ENCODE measurements at regions not wholly inside any gene's neighbourhood (a gene's known extent, or its start where the extent isn't known, plus 50 kb on each side); places are given as distances from the start of the nearest gene placed in this dataset.

DNA sequence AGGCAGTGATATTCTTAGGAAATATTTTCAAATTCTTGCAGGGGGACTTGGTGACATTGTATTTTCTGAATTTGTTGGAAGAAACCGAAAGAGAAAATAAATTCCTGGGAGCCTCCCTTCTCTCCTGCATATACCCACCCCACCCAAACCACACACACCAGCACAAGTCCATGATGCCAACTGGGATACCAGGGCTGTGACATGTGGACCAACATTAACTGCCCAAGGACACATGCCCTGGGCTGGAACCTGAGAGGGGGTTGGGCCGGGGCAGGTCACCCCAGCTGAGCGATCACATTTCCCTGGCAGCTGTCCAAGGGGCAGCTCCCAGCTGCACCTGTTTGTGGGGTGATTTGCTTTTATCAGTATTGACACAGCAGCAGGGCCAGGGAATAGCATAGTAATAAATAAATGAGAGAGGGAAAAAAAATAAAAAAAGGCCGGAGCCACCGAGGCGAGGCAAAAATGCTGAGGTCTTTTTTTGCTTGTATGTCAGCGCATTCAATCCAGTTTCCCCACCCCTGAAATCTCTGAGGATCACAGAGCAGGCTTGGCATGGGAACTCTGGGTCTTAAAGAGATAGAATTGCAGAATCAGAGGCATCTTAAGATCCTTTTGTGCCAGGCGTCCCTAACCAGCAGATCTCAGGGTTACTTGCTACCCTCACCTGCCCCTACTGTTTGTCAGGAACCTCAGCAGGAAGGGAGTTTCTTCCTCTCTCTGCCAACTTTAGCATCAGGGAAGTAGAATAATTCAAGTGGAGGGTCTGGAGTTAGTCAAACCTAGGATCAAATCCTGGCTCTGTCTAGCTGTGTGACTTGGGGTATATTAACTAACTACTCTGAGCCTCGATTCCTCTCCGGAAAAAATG is 66.5 kb upstream of the PIM1 start:
- Histone ChIP-seq H3K27me3 (replicated peaks) (no peaks in the 10 kb centered on the region), H3K36me3 (replicated peaks) (no peaks in the 10 kb centered on the region), H3K27ac (peak overlapping the region; percentile 34), H3K4me3 (ENCODE audit: low read depth, low read length) (peak overlapping the region; percentile 52)
- in situ Hi-C loops (cut with HindIII; ENCODE audit: low pct_ligation_motif_present, low sequenced_read_pairs) = no loop called here
- no peak for DNase-seq
- TF ChIP-seq, protein P1, sequence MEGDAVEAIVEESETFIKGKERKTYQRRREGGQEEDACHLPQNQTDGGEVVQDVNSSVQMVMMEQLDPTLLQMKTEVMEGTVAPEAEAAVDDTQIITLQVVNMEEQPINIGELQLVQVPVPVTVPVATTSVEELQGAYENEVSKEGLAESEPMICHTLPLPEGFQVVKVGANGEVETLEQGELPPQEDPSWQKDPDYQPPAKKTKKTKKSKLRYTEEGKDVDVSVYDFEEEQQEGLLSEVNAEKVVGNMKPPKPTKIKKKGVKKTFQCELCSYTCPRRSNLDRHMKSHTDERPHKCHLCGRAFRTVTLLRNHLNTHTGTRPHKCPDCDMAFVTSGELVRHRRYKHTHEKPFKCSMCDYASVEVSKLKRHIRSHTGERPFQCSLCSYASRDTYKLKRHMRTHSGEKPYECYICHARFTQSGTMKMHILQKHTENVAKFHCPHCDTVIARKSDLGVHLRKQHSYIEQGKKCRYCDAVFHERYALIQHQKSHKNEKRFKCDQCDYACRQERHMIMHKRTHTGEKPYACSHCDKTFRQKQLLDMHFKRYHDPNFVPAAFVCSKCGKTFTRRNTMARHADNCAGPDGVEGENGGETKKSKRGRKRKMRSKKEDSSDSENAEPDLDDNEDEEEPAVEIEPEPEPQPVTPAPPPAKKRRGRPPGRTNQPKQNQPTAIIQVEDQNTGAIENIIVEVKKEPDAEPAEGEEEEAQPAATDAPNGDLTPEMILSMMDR (IDR thresholded peaks at IDR 0.05; ENCODE audit: low read depth, low read length, missing control alignments) = no peak

DNA sequence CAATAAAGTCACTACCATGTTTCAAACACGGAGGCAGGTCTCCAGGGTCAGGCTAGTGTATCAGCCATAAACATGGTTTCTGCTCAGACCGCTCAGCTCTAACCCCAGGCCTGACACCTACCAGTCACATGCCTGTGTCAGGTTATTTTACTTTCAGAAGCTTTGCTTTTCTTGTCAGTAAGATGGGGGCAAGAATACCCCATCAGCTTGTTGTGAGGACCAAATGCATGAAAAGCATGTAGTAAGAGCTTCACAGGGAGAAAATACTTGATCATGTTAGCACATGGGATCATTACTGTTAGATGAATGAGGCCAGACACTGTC is 65.2 kb upstream of the PIM1 start:
- Histone ChIP-seq H3K4me3 (ENCODE audit: low read depth, low read length) (no peak overlapping the region), H3K27me3 (replicated peaks) (no peaks in the 10 kb centered on the region), H3K36me3 (replicated peaks) (no peaks in the 10 kb centered on the region), H3K27ac (no peak overlapping the region)
- TF ChIP-seq, protein P1 (IDR thresholded peaks at IDR 0.05; ENCODE audit: low read depth, low read length, missing control alignments) = no peak
- in situ Hi-C loops (cut with HindIII; ENCODE audit: low pct_ligation_motif_present, low sequenced_read_pairs) = no loop called here
- no peak for DNase-seq

DNA sequence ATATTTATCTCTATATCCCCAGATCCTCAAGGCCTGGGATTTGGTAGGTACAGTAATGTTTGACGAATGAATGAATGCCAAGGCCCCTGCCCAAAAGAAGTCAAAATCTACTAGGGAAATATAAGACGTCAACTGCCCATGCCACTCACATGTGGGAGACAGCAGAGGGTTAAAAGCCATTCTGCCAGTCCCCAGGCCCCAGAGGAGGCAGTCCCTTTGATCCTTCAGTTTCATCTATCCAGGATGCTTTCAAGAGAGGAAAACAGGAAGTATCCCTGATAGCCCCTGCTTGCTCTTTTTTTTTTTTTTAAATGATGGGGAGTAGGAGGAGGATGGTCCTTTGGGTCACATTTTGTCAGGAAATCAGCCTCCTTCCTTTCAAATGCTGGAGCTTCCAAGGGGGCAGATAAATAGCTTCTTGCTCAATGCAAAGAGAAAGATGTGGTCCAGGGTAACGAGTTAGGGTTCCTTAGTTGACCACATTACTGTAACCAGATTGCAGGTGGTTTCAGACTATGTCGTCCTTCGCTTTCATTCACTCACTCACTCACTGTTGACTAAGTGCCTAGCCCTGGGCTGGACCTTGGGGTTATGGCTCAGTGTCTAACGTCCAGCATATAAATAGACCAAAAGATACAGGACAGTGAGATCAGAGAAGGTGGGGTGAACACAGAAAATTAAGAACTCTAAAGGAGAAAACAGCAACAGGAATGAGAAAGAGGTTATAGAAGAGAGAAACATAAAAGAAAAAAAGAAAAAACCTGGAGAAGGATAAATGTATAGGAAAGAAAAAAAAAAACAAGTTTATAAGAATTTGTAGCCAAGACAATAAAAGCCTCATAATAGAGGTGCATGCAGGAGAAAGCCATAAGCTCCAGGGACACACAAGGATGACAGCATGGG is 64.6 kb upstream of the PIM1 start:
- DNase-seq = no peak

DNA sequence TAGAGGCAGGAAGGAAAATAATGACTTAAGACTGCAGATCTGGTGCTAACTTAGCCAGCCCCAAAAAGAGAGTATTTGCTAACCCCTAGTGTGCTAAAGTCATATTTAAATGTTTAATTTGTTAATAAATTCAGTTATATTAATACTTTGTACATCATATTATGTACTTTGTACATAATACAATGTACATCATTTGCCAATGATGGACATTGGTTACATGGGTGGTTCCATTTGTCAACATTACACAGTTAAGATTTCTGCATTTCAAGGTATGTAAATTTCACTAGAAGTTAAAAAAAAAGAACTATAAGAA is 63.9 kb upstream of the PIM1 start:
- H3K4me3 ChIP-seq (ENCODE audit: low read depth, low read length) = no peak overlapping the region
- no peaks in the 10 kb centered on the region for H3K27me3 ChIP-seq (replicated peaks)
- no peak for DNase-seq
- TF ChIP-seq, protein P1 (IDR thresholded peaks at IDR 0.05; ENCODE audit: low read depth, low read length, missing control alignments) = no peak
- in situ Hi-C loops (cut with HindIII; ENCODE audit: low pct_ligation_motif_present, low sequenced_read_pairs) = no loop called here
- no peak overlapping the region for H3K27ac ChIP-seq
- no peaks in the 10 kb centered on the region for H3K36me3 ChIP-seq (replicated peaks)

More for the DNA sequence above, 64.6 kb upstream of the PIM1 start:
- Histone ChIP-seq H3K27me3 (replicated peaks) (no peaks in the 10 kb centered on the region), H3K27ac (no peak overlapping the region), H3K4me3 (ENCODE audit: low read depth, low read length) (no peak overlapping the region), H3K36me3 (replicated peaks) (no peaks in the 10 kb centered on the region)
- in situ Hi-C loops (cut with HindIII; ENCODE audit: low pct_ligation_motif_present, low sequenced_read_pairs) = no loop called here
- TF ChIP-seq, protein P1 (IDR thresholded peaks at IDR 0.05; ENCODE audit: low read depth, low read length, missing control alignments) = no peak

DNA sequence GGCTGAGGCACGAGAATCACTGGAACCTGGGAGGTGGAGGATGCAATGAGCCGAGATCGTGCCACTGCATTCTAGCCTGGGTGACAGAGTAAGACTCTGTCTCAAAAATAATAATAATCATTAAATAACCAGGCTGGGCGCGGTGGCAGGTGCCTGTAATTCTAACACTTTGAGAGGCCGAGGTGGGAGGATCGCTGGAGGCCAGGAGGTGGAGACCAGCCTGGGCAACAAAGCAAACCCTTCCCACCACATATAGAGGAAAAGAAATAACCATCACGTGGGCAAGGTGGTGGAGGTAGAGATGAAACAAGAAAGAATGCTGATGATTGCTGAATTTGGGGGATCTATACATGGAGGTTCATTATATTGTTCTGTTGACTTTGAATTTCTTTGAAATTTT is 63.4 kb upstream of the PIM1 start:
- Histone ChIP-seq H3K36me3 (replicated peaks) (no peaks in the 10 kb centered on the region), H3K27ac (no peak overlapping the region), H3K4me3 (ENCODE audit: low read depth, low read length) (no peak overlapping the region), H3K27me3 (replicated peaks) (no peaks in the 10 kb centered on the region)
- TF ChIP-seq, protein P1 (IDR thresholded peaks at IDR 0.05; ENCODE audit: low read depth, low read length, missing control alignments) = no peak
- DNase-seq = no peak
- in situ Hi-C loops (cut with HindIII; ENCODE audit: low pct_ligation_motif_present, low sequenced_read_pairs) = no loop called here
